Lung (tissue), 11 donors: ENCODE measurements at regions not wholly inside any gene's neighbourhood (a gene's known extent, or its start where the extent isn't known, plus 50 kb on each side); places are given as distances from the start of the nearest gene placed in this dataset.
"Not testable (repeated sequence)": the region's sequence is repeated elsewhere in the genome, so short reads cannot be mapped to it uniquely, and the experiment has no call there.

Experiments
- ATAC-seq: fragments of 200-7000 bp; cut with Tn5 transposase; one replicate; pipeline ENCODE4 v1.9.1; 2020; ENCODE audit warnings: moderate number of reproducible peaks; ENCODE audit not compliant: insufficient read depth, low FRiP score
- DNase-seq, 3 donors: peaks; one replicate each; pipeline ENCODE4 v3.0.0-alpha.2; 2013 to 2017
- H3K27ac ChIP-seq, 2 donors: one replicate each; pipeline ENCODE4 v1.5.1; 2013; ENCODE audit warnings: mild to moderate bottlenecking in 2 of 2, moderate library complexity in 2 of 2, control low read depth in 1 of 2, inconsistent platforms in 1 of 2, low read depth in 1 of 2, low read length in 1 of 2
- H3K27me3 ChIP-seq, 3 donors: one replicate each; pipeline ENCODE4 v1.5.1; 2013; ENCODE audit warnings: low read length in 2 of 3; ENCODE audit not compliant: control insufficient read depth in 3 of 3, insufficient read depth in 3 of 3
- H3K36me3 ChIP-seq, 4 donors: one replicate each; pipeline ENCODE4 v1.5.1; 2013; ENCODE audit warnings: low read length in 4 of 4, mild to moderate bottlenecking in 1 of 4, moderate library complexity in 1 of 4; ENCODE audit not compliant: control insufficient read depth in 4 of 4, insufficient read depth in 4 of 4
- H3K4me1 ChIP-seq, 5 donors: one replicate each; pipeline ENCODE4 v1.5.1; 2013; ENCODE audit warnings: low read length in 5 of 5, mild to moderate bottlenecking in 2 of 5, moderate library complexity in 1 of 5; ENCODE audit not compliant: control insufficient read depth in 5 of 5, insufficient read depth in 5 of 5
- H3K4me3 ChIP-seq: one replicate; pipeline ENCODE4 v1.5.1; 2013; ENCODE audit warnings: mild to moderate bottlenecking, control low read depth, moderate library complexity
- H3K9ac ChIP-seq, 2 donors: one replicate each; pipeline ENCODE4 v1.5.1; 2013; ENCODE audit warnings: low read length in 2 of 2, control low read depth in 1 of 2; ENCODE audit not compliant: insufficient read depth in 1 of 2
- H3K9me3 ChIP-seq, 4 donors: one replicate each; pipeline ENCODE4 v1.5.1; 2013; ENCODE audit warnings: low read length in 3 of 4, mild to moderate bottlenecking in 1 of 4, moderate library complexity in 1 of 4; ENCODE audit not compliant: control insufficient read depth in 4 of 4, insufficient read depth in 3 of 4
- CTCF ChIP-seq: IDR thresholded peaks from 2 replicates; pipeline ENCODE4 v1.5.1; 2012; ENCODE audit warnings: mild to moderate bottlenecking; ENCODE audit errors: control extremely low read depth, extremely low read depth
- WGBS, 2 donors: extraction: QIAGEN DNeasy Blood & Tissue Kit; methylation state at CpG; one replicate each; pipeline ENCODE4 v1.1.7; 2013; 5-methylcytosine and 5-hydroxymethylcytosine counted together
- donor health status: control.
- donor health status: control.
- donor health status: Bipolar disorder and iron deficiency.
- donor health status: healthy.
- donor health status: DM: yes; HTN: yes; CAD: no.

- no peak overlapping the region for H3K4me3 ChIP-seq
- ATAC-seq = no peak
- WGBS, 2 donors = 88 to 95% methylated on average over 1 of the region's 1 CpG
- no peaks in the 10 kb centered on the region for H3K4me1 ChIP-seq
- TF ChIP-seq CTCF = no peak
- no peaks in the 10 kb centered on the region for H3K36me3 ChIP-seq
- no peak overlapping the region for H3K9ac ChIP-seq
- no peaks in the 10 kb centered on the region for H3K9me3 ChIP-seq
- H3K27ac ChIP-seq = no peak overlapping the region
- DNase-seq = no peak
- H3K27me3 ChIP-seq = no peaks in the 10 kb centered on the region
Observed at GRCh38 chr14:39641224-39641623, 209.0 kb upstream of the FBXO33 start.

- H3K9ac ChIP-seq, H3K27ac ChIP-seq, H3K9me3 ChIP-seq, H3K27me3 ChIP-seq, ATAC-seq, DNase-seq, H3K4me1 ChIP-seq, H3K36me3 ChIP-seq, H3K4me3 ChIP-seq: not testable (repeated sequence)
- 68 to 72% methylated on average over 12 of the region's 12 CpGs for WGBS, 2 donors
Observed at GRCh38 chr14:39639009-39639408, 206.8 kb upstream of the FBXO33 start.

GRCh38 chr14:39628087-39628486 is 195.9 kb upstream of the FBXO33 start:
- 63% methylated on average over 3 of the region's 3 CpGs for WGBS, 2 donors
- H3K4me1 ChIP-seq = no peaks in the 10 kb centered on the region
- TF ChIP-seq CTCF = no peak
- DNase-seq (no peak), ATAC-seq (no peak)
- no peak overlapping the region for H3K9ac ChIP-seq
- no peaks in the 10 kb centered on the region for H3K36me3 ChIP-seq
- H3K27me3 ChIP-seq = no peaks in the 10 kb centered on the region
- no peak overlapping the region for H3K4me3 ChIP-seq
- no peak overlapping the region for H3K27ac ChIP-seq
- H3K9me3 ChIP-seq = peaks cover 0 to 3% (median 0%) of the 10 kb centered on the region in 4 donors

GRCh38 chr14:39626589-39627576 is 194.7 kb upstream of the FBXO33 start:
- no peak for ATAC-seq
- H3K9ac ChIP-seq = no peak overlapping the region
- no peak for TF ChIP-seq CTCF
- H3K36me3 ChIP-seq = no peaks in the 10 kb centered on the region
- 88 to 92% methylated on average over 17 of the region's 17 CpGs for WGBS, 2 donors
- H3K27ac ChIP-seq = no peak overlapping the region
- peaks cover 0 to 5% (median 3%) of the 10 kb centered on the region in 4 donors for H3K9me3 ChIP-seq
- DNase-seq = no peak
- no peaks in the 10 kb centered on the region for H3K4me1 ChIP-seq
- no peak overlapping the region for H3K4me3 ChIP-seq
- H3K27me3 ChIP-seq = no peaks in the 10 kb centered on the region
